ENCODE measurements at regions not wholly inside any gene's neighbourhood (a gene's known extent, or its start where the extent isn't known, plus 50 kb on each side); places are given as distances from the start of the nearest gene placed in this dataset.
"Not testable (repeated sequence)": the region's sequence is repeated elsewhere in the genome, so short reads cannot be mapped to it uniquely, and the experiment has no call there.

DNA sequence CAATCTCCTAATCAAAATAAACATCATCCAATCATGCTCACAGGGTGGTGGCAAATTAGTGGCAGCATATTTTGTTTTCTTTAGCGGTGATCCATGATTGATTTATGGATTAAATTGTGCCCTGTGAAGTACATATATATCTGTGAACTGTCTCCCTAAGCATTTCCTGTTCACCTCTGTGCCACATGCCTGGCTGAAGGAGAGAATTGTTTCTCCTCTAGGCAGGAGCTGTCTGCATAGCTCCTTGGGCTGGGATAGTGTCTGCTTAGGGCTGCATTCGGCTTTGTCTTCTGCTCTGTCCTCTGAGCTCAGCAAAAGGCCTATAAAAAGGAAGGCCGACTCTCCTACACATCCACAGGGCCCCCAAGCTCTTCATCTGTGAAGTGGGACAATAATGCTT lies 246.4 kb downstream of the BCL2L11 start:
- not testable (repeated sequence) for H3K27me3 Mint-ChIP-seq (ENCODE audit: low read depth in 3 of 3); H3K9me3 Mint-ChIP-seq; H3K4me3 Mint-ChIP-seq; DNase-seq; H3K4me1 Mint-ChIP-seq; H3K36me3 Mint-ChIP-seq; H3K27ac Mint-ChIP-seq

DNA sequence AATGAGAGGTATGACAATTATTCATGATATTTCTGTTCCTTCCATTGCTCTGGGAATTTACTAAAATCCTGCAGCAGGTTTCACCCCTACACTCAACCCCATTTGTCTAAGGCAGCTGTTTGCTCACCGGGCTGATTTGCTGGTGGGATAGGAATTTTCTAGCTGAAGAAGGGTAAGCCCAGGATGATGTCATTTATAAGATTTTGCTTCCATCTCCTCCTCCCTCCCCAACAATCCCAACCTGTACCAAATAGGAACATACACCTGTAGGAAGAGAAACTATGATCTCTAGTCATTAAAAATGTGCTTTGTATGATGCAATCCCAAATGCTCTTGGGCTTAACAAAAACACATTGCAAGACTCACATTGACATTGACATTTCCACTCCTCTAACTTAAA lies 247.2 kb downstream of the BCL2L11 start:
- not testable (repeated sequence) for H3K27me3 Mint-ChIP-seq (ENCODE audit: low read depth in 3 of 3); H3K36me3 Mint-ChIP-seq; DNase-seq; H3K27ac Mint-ChIP-seq; H3K4me1 Mint-ChIP-seq; H3K9me3 Mint-ChIP-seq; H3K4me3 Mint-ChIP-seq

DNA sequence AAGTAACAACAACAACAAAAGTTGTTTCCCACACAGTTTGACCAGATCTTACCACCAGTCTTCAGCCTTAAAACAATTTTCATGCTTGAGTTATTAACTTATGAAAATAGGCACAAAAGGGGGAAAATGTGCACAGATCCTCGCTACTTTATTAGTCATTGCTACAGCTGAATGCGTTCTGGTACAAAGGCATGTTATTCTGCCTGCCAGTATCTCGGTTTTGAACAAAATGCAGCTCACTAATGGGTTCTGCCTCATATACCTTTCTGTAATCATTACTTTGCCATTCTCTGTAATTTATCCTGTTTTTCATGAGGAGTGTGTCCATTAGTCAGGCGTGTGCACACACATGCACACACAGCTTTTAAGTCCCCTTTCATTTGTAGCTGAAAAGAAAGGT lies 247.6 kb downstream of the BCL2L11 start:
- H3K27ac Mint-ChIP-seq; H3K4me1 Mint-ChIP-seq; H3K4me3 Mint-ChIP-seq; H3K27me3 Mint-ChIP-seq (ENCODE audit: low read depth in 3 of 3); DNase-seq; H3K36me3 Mint-ChIP-seq; H3K9me3 Mint-ChIP-seq: not testable (repeated sequence)

DNA sequence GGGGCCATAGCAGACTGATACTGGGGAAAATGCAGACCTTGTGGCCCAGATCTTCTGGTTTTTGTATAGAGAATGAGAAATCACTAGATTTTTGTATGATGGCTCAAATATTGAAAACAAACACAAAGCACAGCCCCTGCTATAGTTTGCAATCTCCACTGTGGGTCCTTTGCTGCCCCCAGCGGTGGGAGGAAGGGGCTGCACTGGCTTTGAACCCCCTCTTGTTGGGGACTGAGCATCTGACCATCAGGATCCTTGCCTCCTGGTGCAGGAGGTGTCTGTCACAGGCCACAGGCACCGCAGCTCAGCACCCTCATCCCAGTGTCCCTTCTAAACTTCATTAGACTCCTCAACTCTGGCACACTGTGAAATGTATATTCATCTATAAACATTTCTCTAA lies 252.3 kb downstream of the BCL2L11 start:
- not testable (repeated sequence) for H3K27ac Mint-ChIP-seq; H3K36me3 Mint-ChIP-seq; DNase-seq; H3K4me1 Mint-ChIP-seq; H3K27me3 Mint-ChIP-seq (ENCODE audit: low read depth in 3 of 3); H3K4me3 Mint-ChIP-seq; H3K9me3 Mint-ChIP-seq

DNA sequence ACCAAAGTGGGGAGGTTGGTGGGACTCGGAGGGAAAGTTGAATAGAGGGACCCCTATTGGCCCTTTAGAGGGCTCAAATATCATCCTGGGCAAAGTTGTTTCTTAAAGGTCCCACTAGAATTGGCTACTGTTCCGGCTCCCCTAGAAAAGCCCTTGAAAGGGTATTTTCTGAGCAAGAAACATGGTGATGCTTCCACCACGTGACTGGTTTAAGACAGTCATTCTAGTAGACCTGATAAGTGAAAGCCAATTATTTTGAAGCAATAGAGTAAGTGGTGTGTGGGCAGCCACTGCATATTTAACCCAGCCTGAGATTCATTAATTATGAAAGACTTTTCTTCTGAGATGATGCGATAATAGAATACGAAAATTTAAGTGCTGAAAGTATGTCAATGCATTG lies 253.3 kb downstream of the BCL2L11 start:
- H3K36me3 Mint-ChIP-seq; DNase-seq; H3K27me3 Mint-ChIP-seq (ENCODE audit: low read depth in 3 of 3); H3K4me1 Mint-ChIP-seq; H3K4me3 Mint-ChIP-seq; H3K9me3 Mint-ChIP-seq: not testable (repeated sequence)
- peak overlapping the region in 2 of 6 donors; percentile 12 to 53 for H3K27ac Mint-ChIP-seq

DNA sequence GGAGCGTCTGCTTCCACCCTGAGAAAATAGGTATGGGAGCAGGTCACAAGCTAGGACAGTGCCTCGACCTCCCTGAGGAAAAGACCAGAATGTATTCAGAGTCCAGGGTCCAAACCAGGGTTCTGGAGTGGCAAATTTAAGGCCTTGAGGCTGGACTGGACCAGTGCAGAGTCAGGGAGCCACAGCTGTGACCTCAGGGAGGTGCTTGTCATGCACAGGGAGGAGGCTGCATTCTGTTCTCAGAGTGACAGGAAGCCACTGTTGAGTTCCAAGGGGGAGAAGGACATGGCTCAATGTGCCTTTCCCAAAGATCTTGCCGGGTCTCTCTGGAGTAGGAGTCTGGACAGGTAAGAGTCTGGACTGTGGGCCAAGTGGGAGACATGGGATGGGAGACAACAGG lies 254.0 kb downstream of the BCL2L11 start:
- H3K9me3 Mint-ChIP-seq; H3K4me1 Mint-ChIP-seq; H3K36me3 Mint-ChIP-seq; DNase-seq; H3K27me3 Mint-ChIP-seq (ENCODE audit: low read depth in 3 of 3): not testable (repeated sequence)
- peak overlapping the region in 4 of 6 donors; percentile 36 to 60 (median 58) for H3K27ac Mint-ChIP-seq
- H3K4me3 Mint-ChIP-seq: peak overlapping the region in 3 of 5 donors; percentile 17 to 55 (median 54)

DNA sequence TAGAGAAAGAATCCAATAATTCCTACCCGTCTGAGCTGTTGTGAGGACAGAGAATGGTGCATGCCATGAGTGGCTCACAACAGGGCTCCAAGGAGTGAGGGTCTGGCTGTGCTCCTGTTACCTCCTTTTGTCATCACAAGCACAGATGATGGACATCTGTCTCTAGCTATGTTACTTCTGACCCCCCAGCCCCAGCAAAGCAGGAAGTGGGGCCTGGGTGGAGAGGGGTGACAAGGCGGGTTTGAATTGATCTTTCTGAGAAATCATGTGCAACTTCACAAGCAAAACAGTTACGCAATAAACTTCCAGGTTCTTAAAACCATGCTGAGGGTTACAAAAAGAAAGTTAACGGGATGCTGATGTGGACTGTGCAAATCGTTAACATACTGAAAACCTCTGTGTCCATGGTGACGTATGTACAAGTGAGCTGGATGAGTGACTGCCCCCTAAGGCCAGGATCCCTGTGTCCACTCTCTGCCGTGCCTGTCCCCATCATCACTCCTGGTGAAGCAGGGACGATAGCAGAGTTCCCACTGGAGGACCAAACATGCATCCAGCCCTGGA lies 254.7 kb downstream of the BCL2L11 start:
- peak overlapping the region in 4 of 6 donors; percentile 55 to 60 (median 58) for H3K27ac Mint-ChIP-seq
- DNase-seq; H3K9me3 Mint-ChIP-seq; H3K36me3 Mint-ChIP-seq; H3K4me1 Mint-ChIP-seq; H3K27me3 Mint-ChIP-seq (ENCODE audit: low read depth in 3 of 3): not testable (repeated sequence)
- peak overlapping the region in 4 of 5 donors; percentile 17 to 55 (median 46) for H3K4me3 Mint-ChIP-seq

DNA sequence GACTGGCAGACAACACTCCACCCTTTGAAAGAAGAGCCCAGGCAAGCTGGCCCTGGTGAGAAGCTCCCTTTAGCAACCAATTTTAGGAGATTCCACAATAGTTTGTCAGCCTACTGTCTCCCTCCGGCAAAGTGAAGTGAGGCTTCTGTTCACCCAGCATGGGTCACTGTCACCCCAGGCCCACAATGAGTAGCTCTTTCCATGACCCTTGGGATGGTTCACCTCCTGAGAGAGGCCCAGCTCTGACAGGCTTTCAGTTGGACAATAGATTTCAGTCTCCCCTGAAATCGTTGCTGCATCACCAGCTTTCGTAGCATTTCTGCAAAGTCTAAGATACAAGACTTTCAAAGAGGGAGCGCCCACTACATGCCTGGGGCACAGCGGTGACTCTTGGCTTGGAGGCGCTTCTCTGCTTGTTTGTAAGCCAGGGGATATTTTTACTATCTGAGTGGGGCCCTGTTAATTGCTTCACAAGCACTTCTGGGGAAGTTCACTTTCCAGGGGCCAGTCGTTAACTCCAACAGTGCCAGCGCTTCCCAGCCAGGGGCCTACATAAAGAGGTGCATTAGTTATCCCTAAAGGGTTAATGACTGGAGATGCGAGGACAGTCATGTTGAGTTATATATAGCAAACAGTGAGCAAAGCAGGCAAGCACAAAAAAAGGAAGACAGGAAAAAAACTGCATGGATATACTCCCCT lies 255.7 kb downstream of the BCL2L11 start:
- H3K27me3 Mint-ChIP-seq (ENCODE audit: low read depth in 3 of 3); H3K4me1 Mint-ChIP-seq; DNase-seq; H3K9me3 Mint-ChIP-seq; H3K4me3 Mint-ChIP-seq; H3K36me3 Mint-ChIP-seq; H3K27ac Mint-ChIP-seq: not testable (repeated sequence)

DNA sequence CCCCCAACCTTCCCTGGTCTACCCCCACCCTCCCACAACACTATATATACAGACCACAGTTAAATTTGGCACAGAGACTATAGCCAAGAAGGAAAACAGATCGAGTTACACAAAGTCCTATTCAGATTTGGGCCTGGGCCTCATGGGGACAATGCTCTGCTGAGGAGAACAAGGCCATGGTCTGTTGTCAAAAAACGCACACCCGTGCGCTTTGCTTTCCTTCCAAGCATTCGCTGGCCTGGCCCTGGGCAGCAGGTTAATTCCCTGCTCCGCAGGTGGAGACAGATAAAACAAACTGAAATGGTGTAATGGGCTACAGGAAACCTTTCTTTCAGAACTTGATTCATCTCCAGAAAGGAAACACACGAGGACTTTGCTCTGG lies 256.2 kb downstream of the BCL2L11 start:
- not testable (repeated sequence) for H3K4me1 Mint-ChIP-seq; H3K27ac Mint-ChIP-seq; H3K4me3 Mint-ChIP-seq; H3K36me3 Mint-ChIP-seq; H3K27me3 Mint-ChIP-seq (ENCODE audit: low read depth in 3 of 3); H3K9me3 Mint-ChIP-seq; DNase-seq

DNA sequence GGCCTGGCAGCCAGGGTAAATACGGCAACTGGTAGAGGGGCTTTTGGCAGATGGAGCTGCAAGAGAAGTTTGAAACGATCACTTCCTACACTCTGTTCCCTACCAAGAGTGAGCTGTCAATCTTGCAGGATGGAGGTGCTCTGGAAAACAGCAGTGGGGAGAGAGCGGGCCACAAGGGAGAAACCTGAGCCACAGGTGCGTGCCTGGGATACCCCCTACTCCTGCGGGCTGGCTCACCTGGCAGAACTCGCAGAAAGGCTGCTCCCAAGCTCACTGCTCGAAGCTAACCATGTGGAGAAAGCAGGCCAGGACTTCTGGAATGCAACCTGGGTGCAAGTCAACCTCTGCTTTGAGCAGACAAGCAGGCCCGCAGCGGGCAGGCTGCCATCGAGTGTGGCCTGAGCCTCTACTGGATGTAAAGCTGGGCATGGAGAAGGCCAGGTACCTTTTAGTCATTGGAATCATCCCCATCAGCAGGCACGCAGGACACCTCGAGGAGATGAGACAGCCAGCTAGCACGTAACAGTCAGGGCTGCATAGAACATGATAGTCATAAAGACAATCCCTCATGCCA lies 256.8 kb downstream of the BCL2L11 start:
- not testable (repeated sequence) for H3K4me1 Mint-ChIP-seq; DNase-seq; H3K27ac Mint-ChIP-seq; H3K4me3 Mint-ChIP-seq; H3K36me3 Mint-ChIP-seq; H3K27me3 Mint-ChIP-seq (ENCODE audit: low read depth in 3 of 3); H3K9me3 Mint-ChIP-seq

DNA sequence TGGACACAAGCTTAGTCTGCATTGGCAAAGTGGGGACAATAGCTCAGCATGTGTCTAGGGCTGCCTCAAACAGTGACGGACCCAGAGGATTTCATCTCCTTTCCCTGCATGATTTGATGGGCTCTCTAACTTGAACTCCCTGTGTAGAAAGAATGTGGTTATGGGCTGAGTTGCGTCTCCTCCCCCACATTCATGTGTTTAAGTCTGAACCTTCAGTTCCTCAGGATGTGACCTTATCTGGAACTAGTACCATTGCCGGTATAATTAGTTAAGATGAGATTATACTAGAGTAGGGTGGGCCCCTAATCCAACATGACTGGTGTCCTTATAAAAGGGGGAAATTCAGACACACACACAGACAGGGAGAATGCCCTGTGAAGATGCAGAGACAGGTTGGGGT lies 257.6 kb downstream of the BCL2L11 start:
- not testable (repeated sequence) for H3K27ac Mint-ChIP-seq; H3K27me3 Mint-ChIP-seq (ENCODE audit: low read depth in 3 of 3); H3K4me1 Mint-ChIP-seq; H3K36me3 Mint-ChIP-seq; DNase-seq; H3K4me3 Mint-ChIP-seq; H3K9me3 Mint-ChIP-seq

DNA sequence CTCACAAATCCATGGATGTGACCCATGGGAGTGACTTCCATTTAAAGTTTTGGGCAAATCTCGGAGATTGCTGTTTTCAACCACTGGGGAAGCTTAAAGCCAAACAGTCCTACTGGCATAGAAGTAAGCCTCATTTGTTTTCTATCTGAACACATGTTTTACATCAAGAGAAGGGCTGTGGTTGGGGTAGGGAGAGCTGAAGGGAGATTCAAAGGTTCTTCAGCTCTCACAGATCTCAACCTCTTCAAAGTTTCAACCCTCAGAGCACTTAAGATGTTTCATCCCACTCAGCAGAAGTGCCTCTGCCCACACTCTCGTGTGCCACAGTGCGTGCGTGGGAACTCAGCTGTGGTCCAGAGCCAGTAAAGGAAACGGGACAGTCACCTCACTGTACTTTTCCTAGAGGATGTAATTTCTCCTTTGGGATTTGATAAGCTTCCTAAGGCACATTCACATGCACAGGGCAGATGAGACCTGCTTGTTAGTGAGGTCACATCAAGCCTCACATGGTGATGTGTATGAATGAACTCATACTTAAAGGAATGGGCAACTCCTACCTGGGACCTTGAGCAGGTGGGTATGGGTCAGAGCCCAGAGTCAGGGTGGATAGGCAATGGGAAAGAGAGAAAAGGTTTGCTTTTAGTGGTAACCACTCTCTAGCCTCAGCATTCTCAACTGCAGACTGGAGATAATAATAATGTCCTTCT lies 260.2 kb downstream of the BCL2L11 start:
- not testable (repeated sequence) for H3K27ac Mint-ChIP-seq; DNase-seq; H3K4me1 Mint-ChIP-seq; H3K36me3 Mint-ChIP-seq; H3K4me3 Mint-ChIP-seq; H3K9me3 Mint-ChIP-seq; H3K27me3 Mint-ChIP-seq (ENCODE audit: low read depth in 3 of 3)

DNA sequence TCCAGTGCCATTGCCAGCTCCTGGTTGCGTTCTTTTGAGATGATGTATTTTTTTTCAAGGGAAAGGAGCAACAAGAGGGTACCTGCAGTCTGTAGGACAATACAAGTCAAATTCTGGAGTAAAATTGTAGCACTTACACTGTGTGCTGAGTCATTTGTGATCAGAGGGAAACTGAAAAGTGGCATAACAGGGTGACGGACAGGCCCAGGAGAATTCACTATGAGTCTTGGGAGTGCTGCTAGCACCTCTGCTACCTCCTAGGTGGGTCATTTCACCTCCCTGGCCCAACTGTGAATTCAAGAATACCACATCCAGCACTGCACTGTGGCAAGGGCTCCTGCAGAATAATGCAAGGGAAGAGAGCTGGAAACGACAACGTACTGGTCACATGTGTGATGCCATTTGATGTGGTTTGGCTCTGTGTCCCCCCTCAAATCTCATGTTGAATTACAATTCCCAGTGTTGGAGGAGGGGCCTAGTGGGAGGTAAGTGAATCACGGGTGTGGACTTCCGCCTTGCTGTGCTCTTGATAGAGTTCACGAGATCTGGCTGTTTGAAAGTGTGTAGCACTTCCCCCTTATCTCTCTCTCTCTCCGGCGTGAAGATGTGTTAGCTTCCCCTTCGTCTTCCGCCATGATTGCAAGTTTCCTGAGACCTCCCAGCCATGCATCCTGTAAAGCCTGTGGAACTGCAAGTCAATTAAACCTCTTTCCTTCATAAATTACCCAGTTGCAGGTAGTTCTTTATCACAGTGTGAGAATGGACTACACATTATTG lies 261.0 kb downstream of the BCL2L11 start:
- H3K36me3 Mint-ChIP-seq; H3K4me1 Mint-ChIP-seq; DNase-seq; H3K4me3 Mint-ChIP-seq; H3K9me3 Mint-ChIP-seq; H3K27ac Mint-ChIP-seq; H3K27me3 Mint-ChIP-seq (ENCODE audit: low read depth in 3 of 3): not testable (repeated sequence)

DNA sequence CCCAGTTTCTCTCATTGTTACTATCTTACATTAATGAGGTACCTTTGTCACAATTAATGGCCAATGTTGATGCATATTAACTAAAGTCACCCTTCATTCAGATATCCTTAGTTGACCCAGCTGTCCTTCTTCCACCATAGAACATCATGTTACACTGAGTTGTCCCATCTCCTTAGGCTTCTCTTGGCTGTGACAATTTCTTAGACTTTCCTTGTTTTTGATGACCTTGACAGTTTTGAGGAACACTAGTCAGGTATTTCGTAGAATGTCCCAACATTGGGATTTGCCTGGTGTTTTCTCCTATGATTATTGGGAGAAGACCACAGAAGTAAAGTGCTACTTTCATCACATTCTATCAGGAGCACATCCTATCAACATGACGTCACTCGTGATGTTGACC lies 261.8 kb downstream of the BCL2L11 start:
- not testable (repeated sequence) for H3K4me3 Mint-ChIP-seq; H3K9me3 Mint-ChIP-seq; H3K4me1 Mint-ChIP-seq; DNase-seq; H3K27ac Mint-ChIP-seq; H3K27me3 Mint-ChIP-seq (ENCODE audit: low read depth in 3 of 3); H3K36me3 Mint-ChIP-seq

Data from immature natural killer cell (primary cell).